Suppressor macrophage treated with lipopolysaccharide for 4 hours (primary cell): ENCODE measurements at regions not wholly inside any gene's neighbourhood (a gene's known extent, or its start where the extent isn't known, plus 50 kb on each side); places are given as distances from the start of the nearest gene placed in this dataset.

ENCODE experiments used
- DNase-seq: peaks from one replicate; pipeline ENCODE4 v3.0.0-alpha.2; 2020

DNA sequence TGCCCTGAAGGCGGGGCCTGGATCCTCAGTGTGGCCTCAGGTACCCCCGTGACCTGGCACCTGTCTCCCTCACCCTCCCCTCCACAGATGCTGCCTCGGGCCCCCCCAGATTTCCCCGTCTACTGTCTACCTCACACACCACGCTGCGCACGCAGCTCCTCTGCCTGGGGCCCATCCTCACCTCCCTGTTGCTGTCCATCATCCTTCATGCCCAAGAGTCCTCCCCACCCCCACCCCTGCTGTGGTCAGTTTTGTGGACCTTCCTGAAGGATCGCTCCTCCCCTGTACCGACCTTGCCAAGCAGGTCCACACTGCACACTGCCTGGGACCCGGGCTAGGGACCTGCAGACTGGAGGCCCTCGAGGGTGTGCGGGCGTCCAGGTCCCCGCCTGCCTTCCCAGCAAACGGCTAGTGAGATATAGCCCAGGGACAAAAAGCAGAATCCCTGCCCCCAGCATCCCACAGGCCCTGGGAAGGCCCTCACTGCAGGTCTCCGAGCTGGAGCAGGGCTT lies 197.4 kb upstream of the DIO3 start:
- no peak for DNase-seq

DNA sequence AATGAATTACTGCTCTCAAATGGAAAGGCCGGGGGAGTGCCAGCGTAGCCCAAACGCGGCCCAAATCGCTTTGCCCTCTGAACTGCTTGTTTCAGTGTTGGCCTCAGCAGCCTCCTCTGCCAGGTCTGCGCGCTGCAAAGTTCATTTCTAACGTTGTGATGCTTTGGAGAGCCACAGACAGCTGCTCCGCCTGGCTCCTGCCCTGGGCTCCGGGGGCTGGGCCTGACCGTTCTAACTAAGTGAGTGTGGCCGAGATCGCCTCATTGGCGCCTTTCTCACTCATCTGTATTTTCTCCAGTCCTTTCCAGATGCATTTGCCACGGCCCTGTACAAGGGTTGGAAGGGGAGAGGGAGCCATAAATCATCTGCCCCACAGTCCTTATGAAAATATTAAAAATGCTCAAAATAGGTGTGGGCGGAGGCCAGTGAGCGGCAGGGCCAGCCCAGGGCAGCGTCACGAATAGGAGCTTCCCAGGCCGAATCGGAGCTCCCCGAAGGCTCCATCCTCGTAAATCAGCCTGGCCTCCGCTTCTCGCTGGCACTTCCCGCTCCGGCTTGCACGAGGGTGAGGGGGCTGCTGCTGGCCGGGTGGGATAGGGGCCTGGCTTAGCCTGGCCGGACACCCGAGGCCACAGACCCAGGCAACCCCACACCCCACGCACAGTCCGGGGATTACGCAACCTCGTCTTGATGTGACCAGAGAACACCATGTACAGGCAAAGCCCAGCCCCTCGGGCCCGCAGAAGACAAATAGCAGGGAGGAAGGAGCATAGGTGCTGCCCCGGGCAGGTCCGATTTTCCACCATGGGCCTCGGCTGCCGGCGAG lies 196.6 kb upstream of the DIO3 start:
- DNase-seq = no peak

GRCh38 chr14:101365329-101366158 lies 195.8 kb upstream of the DIO3 start:
- no peak for DNase-seq

- no peak for DNase-seq
Measured at GRCh38 chr14:101367421-101368261, 193.7 kb upstream of the DIO3 start.

- no peak for DNase-seq
Measured at GRCh38 chr14:101368629-101369028, 192.7 kb upstream of the DIO3 start.

GRCh38 chr14:101369194-101369915 lies 191.9 kb upstream of the DIO3 start:
- DNase-seq = no peak

GRCh38 chr14:101369916-101370592 lies 191.2 kb upstream of the DIO3 start:
- DNase-seq = no peak

GRCh38 chr14:101370593-101371569 lies 190.4 kb upstream of the DIO3 start:
- no peak for DNase-seq

DNA sequence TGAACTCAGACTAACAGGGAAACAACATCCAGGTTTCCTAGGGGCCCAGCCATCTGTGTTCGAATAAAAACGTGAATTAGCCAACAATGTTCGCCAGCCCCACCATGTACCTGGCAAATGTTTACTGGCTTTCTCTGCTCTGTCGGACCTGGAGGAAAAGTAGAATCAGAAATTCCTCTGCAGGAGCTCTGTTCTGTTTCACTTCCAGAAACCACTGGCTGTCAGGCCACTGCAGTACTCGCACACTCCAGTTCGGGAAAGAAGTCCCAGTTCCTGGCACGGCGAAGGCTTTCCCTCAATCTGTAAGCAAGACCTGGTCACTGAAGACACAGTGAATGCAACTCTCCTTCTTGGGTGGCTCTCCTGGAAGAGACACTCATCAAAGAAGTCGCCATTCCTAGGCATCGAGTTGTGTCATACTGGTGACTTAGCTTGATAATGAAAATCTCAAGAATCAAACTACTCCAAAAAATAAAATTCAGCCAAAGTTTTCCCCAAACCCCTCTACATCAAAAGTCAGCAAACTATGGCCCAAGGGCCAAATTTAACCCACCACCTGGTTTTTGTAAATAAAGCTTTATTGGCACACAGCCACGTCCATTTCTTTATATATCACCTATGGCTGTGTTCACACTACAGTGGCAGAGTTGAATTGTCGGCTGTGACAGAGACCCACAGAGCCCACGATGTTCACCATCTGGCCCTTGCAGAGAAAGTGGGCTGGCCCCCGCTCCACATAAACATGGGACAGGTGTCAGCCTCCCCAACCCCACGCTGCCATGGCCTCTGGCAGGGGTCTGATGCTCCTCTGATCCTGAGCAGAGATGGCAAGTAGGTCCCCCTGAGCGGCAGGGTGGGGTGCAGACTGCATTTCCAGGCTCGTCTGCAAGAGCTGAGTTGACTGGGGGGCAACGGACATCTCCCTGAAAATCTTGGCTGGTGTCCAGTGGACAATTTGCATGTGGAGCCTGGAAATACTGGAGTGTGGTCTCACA lies 189.2 kb upstream of the DIO3 start:
- DNase-seq = no peak

GRCh38 chr14:101372894-101373620 lies 188.2 kb upstream of the DIO3 start:
- DNase-seq = no peak

GRCh38 chr14:101373690-101374295 lies 187.5 kb upstream of the DIO3 start:
- DNase-seq = no peak

DNA sequence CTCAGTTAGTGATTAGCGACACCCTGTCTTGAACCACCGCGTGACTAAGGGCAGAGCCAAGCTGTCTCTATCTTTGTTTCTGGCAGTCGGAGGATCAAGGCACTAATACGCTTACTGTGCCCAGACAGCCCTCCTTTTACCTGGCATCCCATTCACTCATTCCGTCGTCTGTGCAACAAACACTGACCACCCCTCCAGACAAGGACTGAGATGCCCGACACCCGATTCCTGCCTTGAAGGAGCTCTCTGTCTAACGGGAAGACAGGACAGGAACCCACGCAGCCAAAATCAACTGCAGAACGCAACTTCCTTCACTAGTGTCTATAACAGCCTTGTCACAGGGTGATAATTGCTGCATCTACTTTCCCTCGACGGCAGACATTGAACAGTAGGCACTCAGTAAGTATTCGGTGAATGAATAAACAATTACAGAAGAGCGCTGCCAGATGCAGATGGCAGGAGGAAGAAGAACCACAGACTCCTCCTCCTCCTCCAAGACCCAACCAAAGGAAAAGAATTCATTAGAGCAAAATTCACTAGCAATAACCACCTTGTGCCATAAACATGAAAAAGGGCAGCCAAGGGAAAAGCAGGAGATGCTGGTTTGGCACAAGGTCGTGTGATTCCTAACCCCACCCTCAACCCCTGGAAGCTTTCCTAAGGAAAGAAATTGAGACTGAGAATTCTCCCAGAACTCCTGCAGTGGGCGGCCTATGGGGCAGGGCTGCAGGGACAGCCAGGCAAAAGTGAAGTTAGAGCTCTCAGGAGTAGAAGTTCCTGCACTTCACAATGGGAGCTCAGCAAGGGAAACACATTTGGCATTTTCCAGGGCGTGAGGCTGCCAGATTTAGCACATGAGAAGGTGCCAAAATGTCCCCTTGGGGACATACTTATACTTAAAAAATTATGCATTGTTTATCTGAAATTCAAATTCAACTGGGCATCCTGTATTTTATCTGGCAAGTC lies 186.6 kb upstream of the DIO3 start:
- no peak for DNase-seq

- DNase-seq = no peak
Measured at GRCh38 chr14:101377069-101377468, 184.2 kb upstream of the DIO3 start.

- no peak for DNase-seq
Measured at GRCh38 chr14:101379842-101380241, 181.5 kb upstream of the DIO3 start.

- no peak for DNase-seq
Measured at GRCh38 chr14:101380512-101380911, 180.8 kb upstream of the DIO3 start.

DNA sequence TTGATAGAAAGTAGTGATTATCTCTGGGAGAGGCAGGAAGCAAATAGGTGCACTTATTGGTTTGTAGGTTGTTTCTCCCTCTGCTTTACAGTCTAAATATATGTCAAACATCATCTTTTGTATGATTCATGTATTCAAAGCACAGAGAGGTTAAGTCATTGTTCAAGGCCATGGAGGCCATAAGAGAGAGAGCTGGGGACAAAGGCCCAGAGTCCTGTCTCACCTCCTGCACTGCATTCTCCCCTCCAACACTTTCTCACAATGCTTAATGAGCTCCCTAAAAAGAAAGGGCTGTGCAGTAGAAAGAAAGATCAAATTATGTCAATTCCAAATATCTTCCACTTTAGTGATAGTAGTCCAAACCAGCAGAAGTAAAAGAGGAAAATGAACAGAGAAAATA lies 180.4 kb upstream of the DIO3 start:
- DNase-seq = no peak
